ENCODE measurements at regions not wholly inside any gene's neighbourhood (a gene's known extent, or its start where the extent isn't known, plus 50 kb on each side); places are given as distances from the start of the nearest gene placed in this dataset.

- no peak for TF ChIP-seq CTCF (IDR thresholded peaks at IDR 0.05; ENCODE audit: unreplicated experiment)
- H3K36me3 Mint-ChIP-seq (ENCODE audit: insufficient read depth), result no peaks in the 10 kb centered on the region
- no peak overlapping the region for H3K4me3 Mint-ChIP-seq (ENCODE audit: low read depth)
- no peak for DNase-seq (ENCODE audit: low spot score, unreplicated experiment)
- H3K27me3 Mint-ChIP-seq, result peaks cover 70% of the 10 kb centered on the region
- no peak overlapping the region for H3K27ac Mint-ChIP-seq
- H3K4me1 Mint-ChIP-seq (ENCODE audit: low read depth), result peaks cover 1% of the 10 kb centered on the region
- no peaks in the 10 kb centered on the region for H3K9me3 Mint-ChIP-seq (ENCODE audit: low read depth)
Observed at GRCh38 chr16:86810062-86810461, 231.7 kb downstream of the FOXL1 start.

- no peaks in the 10 kb centered on the region for H3K36me3 Mint-ChIP-seq (ENCODE audit: insufficient read depth)
- no peaks in the 10 kb centered on the region for H3K9me3 Mint-ChIP-seq (ENCODE audit: low read depth)
- no peak for DNase-seq (ENCODE audit: low spot score, unreplicated experiment)
- H3K27me3 Mint-ChIP-seq, result peaks cover 70% of the 10 kb centered on the region
- no peak overlapping the region for H3K4me3 Mint-ChIP-seq (ENCODE audit: low read depth)
- H3K4me1 Mint-ChIP-seq (ENCODE audit: low read depth), result peaks cover 11% of the 10 kb centered on the region
- H3K27ac Mint-ChIP-seq, result no peak overlapping the region
- no peak for TF ChIP-seq CTCF (IDR thresholded peaks at IDR 0.05; ENCODE audit: unreplicated experiment)
Observed at GRCh38 chr16:86812363-86812970, 234.1 kb downstream of the FOXL1 start.

GRCh38 chr16:86814256-86814655 lies 235.9 kb downstream of the FOXL1 start:
- TF ChIP-seq CTCF (IDR thresholded peaks at IDR 0.05; ENCODE audit: unreplicated experiment), result no peak
- no peak overlapping the region for H3K27ac Mint-ChIP-seq
- peaks cover 70% of the 10 kb centered on the region for H3K27me3 Mint-ChIP-seq
- no peaks in the 10 kb centered on the region for H3K36me3 Mint-ChIP-seq (ENCODE audit: insufficient read depth)
- H3K9me3 Mint-ChIP-seq (ENCODE audit: low read depth), result no peaks in the 10 kb centered on the region
- peaks cover 20% of the 10 kb centered on the region for H3K4me1 Mint-ChIP-seq (ENCODE audit: low read depth)
- DNase-seq (ENCODE audit: low spot score, unreplicated experiment), result no peak
- no peak overlapping the region for H3K4me3 Mint-ChIP-seq (ENCODE audit: low read depth)

- no peak for TF ChIP-seq CTCF (IDR thresholded peaks at IDR 0.05; ENCODE audit: unreplicated experiment)
- H3K4me3 Mint-ChIP-seq (ENCODE audit: low read depth), result no peak overlapping the region
- no peaks in the 10 kb centered on the region for H3K36me3 Mint-ChIP-seq (ENCODE audit: insufficient read depth)
- peaks cover 22% of the 10 kb centered on the region for H3K4me1 Mint-ChIP-seq (ENCODE audit: low read depth)
- H3K27me3 Mint-ChIP-seq, result peaks cover 67% of the 10 kb centered on the region
- H3K27ac Mint-ChIP-seq, result no peak overlapping the region
- H3K9me3 Mint-ChIP-seq (ENCODE audit: low read depth), result no peaks in the 10 kb centered on the region
- no peak for DNase-seq (ENCODE audit: low spot score, unreplicated experiment)
Observed at GRCh38 chr16:86816930-86817625, 238.7 kb downstream of the FOXL1 start.

- Mint-ChIP-seq H3K36me3 (ENCODE audit: insufficient read depth) (no peaks in the 10 kb centered on the region), H3K4me1 (ENCODE audit: low read depth) (peaks cover 22% of the 10 kb centered on the region), H3K27me3 (peaks cover 85% of the 10 kb centered on the region), H3K9me3 (ENCODE audit: low read depth) (no peaks in the 10 kb centered on the region), H3K27ac (no peak overlapping the region), H3K4me3 (ENCODE audit: low read depth) (peak overlapping the region; percentile 49)
- no peak for DNase-seq (ENCODE audit: low spot score, unreplicated experiment)
- TF ChIP-seq CTCF (IDR thresholded peaks at IDR 0.05; ENCODE audit: unreplicated experiment), result no peak
Observed at GRCh38 chr16:86818671-86819532, 240.6 kb downstream of the FOXL1 start.
